SK-N-SH (cell line): ENCODE measurements at regions not wholly inside any gene's neighbourhood (a gene's known extent, or its start where the extent isn't known, plus 50 kb on each side); places are given as distances from the start of the nearest gene placed in this dataset.
A peak's percentile ranks its signal among the peaks of the same experiment; 100 is the strongest.

ENCODE experiments used
- CTCF ChIA-PET: fragments of 300-600, 350-600 bp; formaldehyde crosslinking; extraction: SDS; loops from one replicate; lab custom pipeline; 2021; lab: Yijun Ruan, JAX
- POLR2A ChIA-PET: fragments of 350-600 bp; sonication (Branson Sonifier 250); formaldehyde crosslinking; extraction: SDS; loops from one replicate; lab custom pipeline; 2020; ENCODE audit warnings: antibody characterized with exemption, inconsistent platforms; lab: Yijun Ruan, JAX
- DNase-seq: peaks from one replicate; pipeline ENCODE4 v3.0.0; 2012
- H2AFZ ChIP-seq: fragments of 200-600 bp; sonication (generic); 2 replicates; pipeline ENCODE4 v1.8.1; 2016; ENCODE audit warnings: antibody characterized with exemption, mild to moderate bottlenecking, low read depth
- H3F3A ChIP-seq: fragments of 200-600 bp; sonication (generic); replicated peaks from 2 replicates; pipeline ENCODE3; 2016; ENCODE audit warnings: antibody characterized with exemption, mild to moderate bottlenecking; ENCODE audit not compliant: insufficient read depth
- H3K27ac ChIP-seq, 2 experiments: fragments of 200-500 bp in 1 of 2; fragments of 200-600 bp in 1 of 2; sonication (Bioruptor generic) in 1 of 2; sonication (generic), shearing (Covaris generic) in 1 of 2; 2 replicates each; pipeline versions ENCODE4 v1.5.1 to v1.6.1; 2014 to 2016; ENCODE audit warnings: low read depth in 2 of 2, inconsistent platforms in 1 of 2, low read length in 1 of 2, mild to moderate bottlenecking in 1 of 2, mixed read lengths in 1 of 2
- H3K27me3 ChIP-seq: fragments of 200-600 bp; sonication (generic), shearing (Covaris generic); 2 replicates; pipeline ENCODE4 v1.6.1; 2016; ENCODE audit warnings: mixed run types; ENCODE audit not compliant: insufficient read depth
- H3K36me3 ChIP-seq, 2 experiments: fragments of 200-500 bp in 1 of 2; fragments of 200-600 bp in 1 of 2; sonication (Bioruptor generic) in 1 of 2; sonication (generic) in 1 of 2; replicated peaks in 1 of 2; 2 replicates each; pipeline versions ENCODE3 to v1.5.1; 2014 to 2016; ENCODE audit warnings: low read length in 1 of 2, mild to moderate bottlenecking in 1 of 2; ENCODE audit not compliant: insufficient read depth in 2 of 2, control insufficient read depth in 1 of 2
- H3K4me1 ChIP-seq, 2 experiments: fragments of 200-500 bp in 1 of 2; fragments of 200-600 bp in 1 of 2; sonication (Bioruptor generic) in 1 of 2; sonication (generic), shearing (Covaris generic) in 1 of 2; 2 replicates each; pipeline versions ENCODE4 v1.5.1 to v1.6.1; 2014 to 2016; ENCODE audit warnings: low read depth in 1 of 2, low read length in 1 of 2, mixed run types in 1 of 2; ENCODE audit not compliant: insufficient read depth in 2 of 2, control insufficient read depth in 1 of 2
- H3K4me2 ChIP-seq: fragments of 200-600 bp; sonication (generic), shearing (Covaris generic); 2 replicates; pipeline ENCODE4 v1.6.1; 2017; ENCODE audit warnings: mixed run types
- H3K4me3 ChIP-seq, 2 experiments: fragments of 200-500 bp in 1 of 2; fragments of 200-600 bp in 1 of 2; sonication (Bioruptor generic) in 1 of 2; sonication (generic), shearing (Covaris generic) in 1 of 2; 2 replicates each; pipeline versions ENCODE4 v1.5.1 to v1.8.1; 2014 to 2016; ENCODE audit warnings: low read depth in 2 of 2, inconsistent platforms in 1 of 2, low read length in 1 of 2, mild to moderate bottlenecking in 1 of 2, mixed read lengths in 1 of 2, moderate library complexity in 1 of 2
- H3K79me2 ChIP-seq: fragments of 200-600 bp; sonication (generic); 2 replicates; pipeline ENCODE4 v1.8.1; 2017; ENCODE audit warnings: mild to moderate bottlenecking; ENCODE audit not compliant: insufficient read depth
- H3K9ac ChIP-seq: fragments of 200-600 bp; sonication (generic); 2 replicates; pipeline ENCODE4 v1.6.1; 2017; ENCODE audit warnings: mixed run types
- H3K9me2 ChIP-seq: fragments of 200-600 bp; sonication (generic); 2 replicates; pipeline ENCODE4 v1.6.1; 2017; ENCODE audit warnings: mixed run types
- H3K9me3 ChIP-seq: fragments of 200-600 bp; sonication (generic); 2 replicates; pipeline ENCODE4 v1.6.1; 2017; ENCODE audit warnings: mixed run types, mild to moderate bottlenecking, moderate library complexity
- H4K20me1 ChIP-seq: fragments of 200-600 bp; sonication (generic); 2 replicates; pipeline ENCODE4 v1.6.1; 2017; ENCODE audit warnings: mild to moderate bottlenecking, mixed run types; ENCODE audit not compliant: insufficient read depth
- ELF1 ChIP-seq: IDR thresholded peaks from 2 replicates; pipeline ENCODE4 v1.4.0; 2012
- FOSL2 ChIP-seq: IDR thresholded peaks from 2 replicates; pipeline ENCODE4 v1.4.0; 2012; ENCODE audit warnings: low read depth, mild to moderate bottlenecking, moderate library complexity, borderline replicate concordance
- FOXJ3 ChIP-seq: sonication (generic); formaldehyde crosslinking; IDR thresholded peaks from 2 replicates; pipeline ENCODE4 v1.5.1; 2020; ENCODE audit warnings: mild to moderate bottlenecking, missing genetic modification reagents
- GABPA ChIP-seq: IDR thresholded peaks from 2 replicates; pipeline ENCODE4 v1.4.0; 2012; ENCODE audit warnings: low read depth, mild to moderate bottlenecking
- JUND ChIP-seq: IDR thresholded peaks from 2 replicates; pipeline ENCODE4 v1.4.0; 2012
- MXI1 ChIP-seq: IDR thresholded peaks from 2 replicates; pipeline ENCODE4 v1.6.1; 2012; ENCODE audit warnings: mild to moderate bottlenecking, low read depth, low read length, improper control_type of control experiment
- NFIC ChIP-seq: IDR thresholded peaks from 2 replicates; pipeline ENCODE4 v1.4.0; 2012; ENCODE audit warnings: borderline replicate concordance
- NRF1 ChIP-seq: IDR thresholded peaks from 2 replicates; pipeline ENCODE4 v1.6.1; 2012; ENCODE audit warnings: low read depth, mild to moderate bottlenecking, low read length
- POLR2AphosphoS5 ChIP-seq: IDR thresholded peaks from 2 replicates; pipeline ENCODE4 v1.6.1; 2012; ENCODE audit warnings: low read depth, low read length
- RAD21 ChIP-seq: IDR thresholded peaks from 2 replicates; pipeline ENCODE4 v1.6.1; 2012; ENCODE audit warnings: mild to moderate bottlenecking, low read length
- RCOR1 ChIP-seq: fragments of 150-350 bp; IDR thresholded peaks from 2 replicates; pipeline ENCODE4 v1.6.1; 2017; ENCODE audit warnings: antibody characterized with exemption, low read length
- RFX5 ChIP-seq: IDR thresholded peaks from 2 replicates; pipeline ENCODE4 v1.6.1; 2012; ENCODE audit warnings: mild to moderate bottlenecking, improper control_type of control experiment, low read length
- RXRA ChIP-seq: IDR thresholded peaks from 2 replicates; pipeline ENCODE4 v1.4.0; 2012; ENCODE audit warnings: low read depth, mild to moderate bottlenecking, borderline replicate concordance
- SIN3A ChIP-seq: IDR thresholded peaks from 2 replicates; pipeline ENCODE4 v1.6.1; 2012; ENCODE audit warnings: low read depth, mild to moderate bottlenecking, low read length, moderate library complexity, borderline replicate concordance
- TAF1 ChIP-seq: IDR thresholded peaks from 2 replicates; pipeline ENCODE4 v1.6.1; 2012; ENCODE audit warnings: low read depth, mild to moderate bottlenecking, low read length, moderate library complexity, borderline replicate concordance
- YY1 ChIP-seq: IDR thresholded peaks from 2 replicates; pipeline ENCODE4 v1.4.0; 2012; ENCODE audit warnings: low read depth, mild to moderate bottlenecking
- WGBS: methylation state at CpG from one replicate; pipeline ENCODE4 v1.1.6; 2017; ENCODE audit warnings: low lambda C conversion rate; 5-methylcytosine and 5-hydroxymethylcytosine counted together
- TF ChIP-seq, protein P1 (sequence below): fragments of 150-350 bp; IDR thresholded peaks from 2 replicates; pipeline ENCODE4 v1.6.1; 2016; ENCODE audit warnings: mild to moderate bottlenecking, low read depth, low read length
- TF ChIP-seq, protein P2 (sequence below): IDR thresholded peaks from 2 replicates; pipeline ENCODE4 v1.4.0; 2012; ENCODE audit warnings: low read depth, borderline replicate concordance
- TF ChIP-seq, protein P3 (sequence below): IDR thresholded peaks from 2 replicates; pipeline ENCODE4 v1.4.0; 2012; ENCODE audit warnings: low read depth, borderline replicate concordance
- TF ChIP-seq, protein P4 (sequence below): fragments of 150-350 bp; IDR thresholded peaks from 2 replicates; pipeline ENCODE4 v1.6.1; 2017; ENCODE audit warnings: antibody characterized with exemption, low read length, low read depth, borderline replicate concordance
- TF ChIP-seq, protein P5 (sequence below): IDR thresholded peaks from 2 replicates; pipeline ENCODE4 v1.4.0; 2012; ENCODE audit warnings: low read depth
- TF ChIP-seq, protein P6 (sequence below): IDR thresholded peaks from 2 replicates; pipeline ENCODE4; 2012

DNA sequence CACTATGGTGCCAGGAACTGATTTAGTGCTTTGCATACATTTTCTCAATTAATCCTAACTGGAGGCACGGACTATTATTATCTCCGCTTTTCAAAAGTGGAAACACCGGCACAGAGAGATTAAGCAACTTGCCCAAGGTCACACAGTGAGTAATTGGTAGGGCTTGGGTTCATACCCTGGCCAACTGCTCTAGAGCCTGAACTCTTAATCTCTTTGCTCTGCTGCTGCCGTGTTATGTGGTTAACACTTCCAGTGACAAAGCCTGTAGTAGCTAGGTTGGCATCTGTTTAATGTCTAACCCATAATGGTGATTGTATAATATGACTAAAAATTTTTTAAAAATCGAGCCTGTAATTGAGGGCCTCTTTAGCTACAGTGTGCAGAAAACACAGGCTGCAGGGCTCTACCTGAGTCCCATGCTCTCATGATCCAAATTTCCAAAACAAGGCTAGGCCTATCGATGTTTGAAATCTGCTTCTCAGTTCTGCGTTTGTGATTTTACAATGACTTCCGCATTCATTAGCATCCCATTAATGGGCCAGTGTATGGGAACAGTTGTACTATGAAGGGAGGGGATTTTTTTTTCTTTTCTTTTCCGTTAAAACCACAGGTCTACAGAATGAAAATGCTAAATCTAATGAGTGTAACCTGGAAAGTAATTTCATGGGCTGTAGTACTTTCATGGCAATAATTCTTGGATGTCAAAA is 219.3 kb upstream of the JADE1 start:
- Histone ChIP-seq H3K36me3 (no peaks in the 10 kb centered on the region), H3K4me2 (no peak overlapping the region), H3K9me3 (no peaks in the 10 kb centered on the region), H3K4me3 (no peak overlapping the region), H3K4me1 (no peaks in the 10 kb centered on the region; a peak in 3 of 4 replicates), H2AFZ (no peak overlapping the region), H4K20me1 (no peaks in the 10 kb centered on the region), H3F3A (no peaks in the 10 kb centered on the region), H3K27me3 (no peaks in the 10 kb centered on the region), H3K9ac (no peak overlapping the region), H3K9me2 (no peaks in the 10 kb centered on the region), H3K27ac (peak overlapping the region in 1 of 2 experiments; percentile 34; a peak in 1 of 4 replicates), H3K79me2 (no peaks in the 10 kb centered on the region)
- 84% methylated on average over 9 of the region's 9 CpGs for WGBS
- DNase-seq, result no peak
- CTCF ChIA-PET, result interaction anchor here (1.7 kb wide), 1 partner anchor 15 kb away, joined by 7 read pairs; no protein-coding TSS in a partner anchor
- TF ChIP-seq TAF1 (no peak), RXRA (no peak)
- POLR2A ChIA-PET, result no interaction called here

DNA sequence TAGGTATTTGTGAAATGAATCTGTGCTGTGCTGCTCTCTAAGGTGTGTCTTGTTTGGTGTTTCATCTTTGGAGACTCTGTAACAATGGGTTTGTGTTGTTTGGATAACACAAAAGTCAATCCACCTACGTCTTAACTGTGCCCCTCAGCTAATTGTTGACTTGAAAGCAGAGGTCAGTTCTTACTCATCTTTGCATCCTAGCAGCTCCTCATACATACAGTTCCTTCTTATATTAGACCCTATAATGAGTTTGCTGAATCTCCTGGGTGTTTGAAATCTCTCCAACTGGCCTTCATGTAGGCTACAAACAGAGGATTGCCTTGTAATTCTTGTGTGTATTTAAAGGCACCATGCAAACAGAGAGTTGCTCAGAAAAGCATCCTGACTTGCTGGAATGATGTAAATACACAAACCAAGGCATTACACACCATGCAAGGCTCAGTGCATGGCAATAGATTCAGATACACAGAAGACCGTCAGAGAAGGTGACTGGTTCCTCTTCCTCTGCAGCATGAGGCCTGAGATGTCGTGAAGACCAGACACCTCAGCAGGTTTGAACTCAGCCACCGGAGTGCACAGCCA is 220.0 kb upstream of the JADE1 start:
- Histone ChIP-seq H3K9me3 (no peaks in the 10 kb centered on the region), H4K20me1 (no peaks in the 10 kb centered on the region), H3K4me3 (no peak overlapping the region), H3K79me2 (no peaks in the 10 kb centered on the region), H2AFZ (no peak overlapping the region), H3K36me3 (no peaks in the 10 kb centered on the region), H3K4me2 (no peak overlapping the region), H3K27ac (no peak overlapping the region), H3K9ac (no peak overlapping the region), H3F3A (no peaks in the 10 kb centered on the region), H3K4me1 (peaks cover 0 to 2% of the 10 kb centered on the region in 2 experiments; a peak in 3 of 4 replicates), H3K27me3 (no peaks in the 10 kb centered on the region), H3K9me2 (no peaks in the 10 kb centered on the region)
- ChIA-PET POLR2A (no interaction called here), CTCF (interaction anchor here (1.5 kb wide), 1 partner anchor 15 kb away, joined by 5 read pairs; no protein-coding TSS in a partner anchor)
- WGBS, result 94% methylated on average over 4 of the region's 4 CpGs
- DNase-seq, result no peak
- TF ChIP-seq FOXJ3 (CRISPR knock-in tag) (no peak), RCOR1 (no peak), FOSL2 (no peak), RAD21 (no peak), SIN3A (no peak), ELF1 (no peak), MXI1 (no peak), NRF1 (no peak), POLR2AphosphoS5 (no peak), RFX5 (no peak), YY1 (no peak), NFIC (no peak), GABPA (no peak), JUND (no peak)
- TF ChIP-seq, protein P1, sequence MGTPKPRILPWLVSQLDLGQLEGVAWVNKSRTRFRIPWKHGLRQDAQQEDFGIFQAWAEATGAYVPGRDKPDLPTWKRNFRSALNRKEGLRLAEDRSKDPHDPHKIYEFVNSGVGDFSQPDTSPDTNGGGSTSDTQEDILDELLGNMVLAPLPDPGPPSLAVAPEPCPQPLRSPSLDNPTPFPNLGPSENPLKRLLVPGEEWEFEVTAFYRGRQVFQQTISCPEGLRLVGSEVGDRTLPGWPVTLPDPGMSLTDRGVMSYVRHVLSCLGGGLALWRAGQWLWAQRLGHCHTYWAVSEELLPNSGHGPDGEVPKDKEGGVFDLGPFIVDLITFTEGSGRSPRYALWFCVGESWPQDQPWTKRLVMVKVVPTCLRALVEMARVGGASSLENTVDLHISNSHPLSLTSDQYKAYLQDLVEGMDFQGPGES, result no peak
- TF ChIP-seq, protein P2, sequence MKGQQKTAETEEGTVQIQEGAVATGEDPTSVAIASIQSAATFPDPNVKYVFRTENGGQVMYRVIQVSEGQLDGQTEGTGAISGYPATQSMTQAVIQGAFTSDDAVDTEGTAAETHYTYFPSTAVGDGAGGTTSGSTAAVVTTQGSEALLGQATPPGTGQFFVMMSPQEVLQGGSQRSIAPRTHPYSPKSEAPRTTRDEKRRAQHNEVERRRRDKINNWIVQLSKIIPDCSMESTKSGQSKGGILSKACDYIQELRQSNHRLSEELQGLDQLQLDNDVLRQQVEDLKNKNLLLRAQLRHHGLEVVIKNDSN, result no peak
- TF ChIP-seq, protein P3, sequence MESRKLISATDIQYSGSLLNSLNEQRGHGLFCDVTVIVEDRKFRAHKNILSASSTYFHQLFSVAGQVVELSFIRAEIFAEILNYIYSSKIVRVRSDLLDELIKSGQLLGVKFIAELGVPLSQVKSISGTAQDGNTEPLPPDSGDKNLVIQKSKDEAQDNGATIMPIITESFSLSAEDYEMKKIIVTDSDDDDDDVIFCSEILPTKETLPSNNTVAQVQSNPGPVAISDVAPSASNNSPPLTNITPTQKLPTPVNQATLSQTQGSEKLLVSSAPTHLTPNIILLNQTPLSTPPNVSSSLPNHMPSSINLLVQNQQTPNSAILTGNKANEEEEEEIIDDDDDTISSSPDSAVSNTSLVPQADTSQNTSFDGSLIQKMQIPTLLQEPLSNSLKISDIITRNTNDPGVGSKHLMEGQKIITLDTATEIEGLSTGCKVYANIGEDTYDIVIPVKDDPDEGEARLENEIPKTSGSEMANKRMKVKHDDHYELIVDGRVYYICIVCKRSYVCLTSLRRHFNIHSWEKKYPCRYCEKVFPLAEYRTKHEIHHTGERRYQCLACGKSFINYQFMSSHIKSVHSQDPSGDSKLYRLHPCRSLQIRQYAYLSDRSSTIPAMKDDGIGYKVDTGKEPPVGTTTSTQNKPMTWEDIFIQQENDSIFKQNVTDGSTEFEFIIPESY, result no peak
- TF ChIP-seq, protein P4, sequence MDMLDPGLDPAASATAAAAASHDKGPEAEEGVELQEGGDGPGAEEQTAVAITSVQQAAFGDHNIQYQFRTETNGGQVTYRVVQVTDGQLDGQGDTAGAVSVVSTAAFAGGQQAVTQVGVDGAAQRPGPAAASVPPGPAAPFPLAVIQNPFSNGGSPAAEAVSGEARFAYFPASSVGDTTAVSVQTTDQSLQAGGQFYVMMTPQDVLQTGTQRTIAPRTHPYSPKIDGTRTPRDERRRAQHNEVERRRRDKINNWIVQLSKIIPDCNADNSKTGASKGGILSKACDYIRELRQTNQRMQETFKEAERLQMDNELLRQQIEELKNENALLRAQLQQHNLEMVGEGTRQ, result no peak
- TF ChIP-seq, protein P5, sequence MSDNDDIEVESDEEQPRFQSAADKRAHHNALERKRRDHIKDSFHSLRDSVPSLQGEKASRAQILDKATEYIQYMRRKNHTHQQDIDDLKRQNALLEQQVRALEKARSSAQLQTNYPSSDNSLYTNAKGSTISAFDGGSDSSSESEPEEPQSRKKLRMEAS, result no peak
- TF ChIP-seq, protein P6, sequence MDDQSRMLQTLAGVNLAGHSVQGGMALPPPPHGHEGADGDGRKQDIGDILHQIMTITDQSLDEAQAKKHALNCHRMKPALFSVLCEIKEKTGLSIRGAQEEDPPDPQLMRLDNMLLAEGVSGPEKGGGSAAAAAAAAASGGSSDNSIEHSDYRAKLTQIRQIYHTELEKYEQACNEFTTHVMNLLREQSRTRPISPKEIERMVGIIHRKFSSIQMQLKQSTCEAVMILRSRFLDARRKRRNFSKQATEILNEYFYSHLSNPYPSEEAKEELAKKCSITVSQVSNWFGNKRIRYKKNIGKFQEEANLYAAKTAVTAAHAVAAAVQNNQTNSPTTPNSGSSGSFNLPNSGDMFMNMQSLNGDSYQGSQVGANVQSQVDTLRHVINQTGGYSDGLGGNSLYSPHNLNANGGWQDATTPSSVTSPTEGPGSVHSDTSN, result no peak
